RPMI8226 (cell line): ENCODE measurements at regions not wholly inside any gene's neighbourhood (a gene's known extent, or its start where the extent isn't known, plus 50 kb on each side); places are given as distances from the start of the nearest gene placed in this dataset.

Experiments
- DNase-seq: peaks from one replicate; pipeline ENCODE4 v3.0.0-alpha.2; 2015

GRCh38 chr21:43331962-43332828 lies 94.7 kb downstream of the SIK1 start:
- no peak for DNase-seq

- no peak for DNase-seq
Measured at GRCh38 chr21:43331111-43331961, 95.6 kb downstream of the SIK1 start.

- DNase-seq: no peak
Measured at GRCh38 chr21:43330306-43330881, 96.5 kb downstream of the SIK1 start.

- DNase-seq: no peak
Measured at GRCh38 chr21:43329711-43330269, 97.1 kb downstream of the SIK1 start.

- DNase-seq: no peak
Measured at GRCh38 chr21:43328958-43329691, 97.8 kb downstream of the SIK1 start.

- no peak for DNase-seq
Measured at GRCh38 chr21:43328185-43328957, 98.6 kb downstream of the SIK1 start.

- DNase-seq: peak; percentile 90
Measured at GRCh38 chr21:43325968-43326715, 100.8 kb downstream of the SIK1 start.

GRCh38 chr21:43325036-43325435 lies 101.9 kb downstream of the SIK1 start:
- no peak for DNase-seq

GRCh38 chr21:43324596-43324995 lies 102.3 kb downstream of the SIK1 start:
- no peak for DNase-seq

- no peak for DNase-seq
Measured at GRCh38 chr21:43323244-43324005, 103.5 kb downstream of the SIK1 start.

GRCh38 chr21:43322805-43323204 lies 104.1 kb downstream of the SIK1 start:
- DNase-seq: no peak

- DNase-seq: no peak
Measured at GRCh38 chr21:43322311-43322710, 104.6 kb downstream of the SIK1 start.

GRCh38 chr21:43321611-43322010 lies 105.3 kb downstream of the SIK1 start:
- DNase-seq: no peak

GRCh38 chr21:43321111-43321510 lies 105.8 kb downstream of the SIK1 start:
- no peak for DNase-seq

- no peak for DNase-seq
Measured at GRCh38 chr21:43320526-43320925, 106.4 kb downstream of the SIK1 start.

GRCh38 chr21:43318841-43319781 lies 107.8 kb downstream of the SIK1 start:
- DNase-seq: no peak

GRCh38 chr21:43318368-43318767 lies 108.6 kb downstream of the SIK1 start:
- no peak for DNase-seq

- no peak for DNase-seq
Measured at GRCh38 chr21:43317959-43318358, 109.0 kb downstream of the SIK1 start.

- DNase-seq: no peak
Measured at GRCh38 chr21:43317254-43317748, 109.6 kb downstream of the SIK1 start.
